GM19467 (cell line): ENCODE measurements at regions not wholly inside any gene's neighbourhood (a gene's known extent, or its start where the extent isn't known, plus 50 kb on each side); places are given as distances from the start of the nearest gene placed in this dataset.

ENCODE experiments used
- ATAC-seq: cut with Tn5 transposase; IDR thresholded peaks from one replicate; pipeline ENCODE4 v1.9.1; 2021; ENCODE audit warnings: mild to moderate bottlenecking, moderate library complexity; ENCODE audit not compliant: unreplicated experiment

DNA sequence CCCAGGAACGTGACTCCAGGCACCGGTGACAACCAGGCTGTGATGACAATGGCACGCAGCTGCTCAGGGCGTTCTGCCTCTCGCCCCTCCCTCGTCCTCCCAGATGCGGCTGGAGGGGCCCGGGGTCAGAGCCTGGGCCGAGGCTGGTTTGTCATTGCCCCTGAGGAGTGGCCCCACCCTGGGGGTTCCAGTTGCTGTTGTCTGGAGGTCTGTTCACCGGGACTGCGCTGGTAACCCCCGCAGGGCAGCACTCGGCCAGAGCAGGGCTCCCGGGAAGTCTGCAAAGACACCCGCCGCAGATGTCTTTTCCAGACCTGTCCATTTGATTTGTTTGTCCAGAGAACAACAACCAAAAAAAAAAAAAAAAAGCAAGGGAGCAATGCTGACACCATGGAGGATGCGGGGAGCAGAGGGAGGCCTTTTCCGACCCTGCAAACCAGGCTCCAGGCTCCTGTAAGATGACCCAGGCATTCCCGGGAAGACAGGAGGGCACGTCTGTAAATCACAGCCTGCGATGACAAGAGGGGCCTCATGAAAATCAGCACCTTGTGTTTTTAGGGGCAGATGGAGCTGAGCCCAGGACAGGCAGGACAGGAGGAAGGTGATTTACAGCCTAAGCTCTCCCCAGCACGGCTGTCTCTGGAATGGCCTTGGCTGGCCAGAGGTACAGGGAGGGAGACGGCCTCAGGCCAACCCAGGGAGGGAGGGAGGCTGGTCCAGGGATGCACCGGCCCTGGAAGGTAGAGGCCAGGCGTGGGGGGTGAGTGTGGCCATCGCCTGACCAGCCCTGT, 189.3 kb downstream of the ERMARD start:
- no peak for ATAC-seq

DNA sequence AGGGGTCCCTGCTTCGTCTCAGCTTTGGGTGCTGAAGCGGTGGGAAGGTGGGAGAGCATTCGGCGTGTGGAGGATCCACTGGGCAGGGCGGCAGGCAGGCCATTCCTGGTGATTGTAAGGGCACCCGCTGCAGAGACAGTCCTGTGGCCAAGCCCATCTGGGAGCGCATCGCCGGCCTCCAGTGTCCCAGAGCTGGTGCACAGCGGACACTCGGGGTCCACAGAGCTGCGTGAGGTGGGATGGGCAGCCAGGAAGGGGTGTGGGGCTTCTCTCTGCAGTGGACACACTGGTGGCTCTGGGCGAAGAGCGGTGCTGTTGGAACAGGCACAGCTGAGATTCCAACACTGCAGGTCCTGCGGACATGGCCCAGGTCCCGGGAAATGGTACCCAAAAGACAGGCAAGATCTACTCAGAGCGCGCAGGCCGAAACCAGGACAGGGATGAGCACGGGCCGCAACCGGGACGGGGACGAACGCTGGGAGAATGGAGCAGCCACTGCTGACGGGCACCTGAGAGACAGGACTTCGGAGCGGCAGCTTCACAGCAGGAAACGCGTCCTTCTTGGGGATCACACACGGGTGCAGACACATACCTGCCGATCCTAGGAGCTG, 188.2 kb downstream of the ERMARD start:
- no peak for ATAC-seq

DNA sequence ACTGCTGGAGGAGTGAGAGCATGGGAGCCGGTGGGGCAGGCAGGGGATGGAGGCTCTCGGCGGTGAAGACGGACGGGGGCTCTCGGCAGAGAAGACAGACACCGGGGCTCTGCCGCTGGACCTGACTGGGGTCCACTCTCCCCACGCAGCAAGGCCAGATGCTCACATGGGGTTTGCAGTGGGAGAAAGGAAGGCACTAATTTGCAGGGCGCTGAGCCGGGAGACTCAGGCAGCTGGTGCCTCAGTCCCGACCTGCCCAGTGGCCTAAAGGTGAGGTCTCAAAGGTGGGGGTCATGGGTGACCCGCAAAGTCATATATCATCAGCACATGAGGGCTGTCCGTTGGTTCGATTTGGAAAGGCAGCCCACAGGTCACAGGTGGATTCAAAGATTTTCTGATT, 187.3 kb downstream of the ERMARD start:
- ATAC-seq, result no peak

DNA sequence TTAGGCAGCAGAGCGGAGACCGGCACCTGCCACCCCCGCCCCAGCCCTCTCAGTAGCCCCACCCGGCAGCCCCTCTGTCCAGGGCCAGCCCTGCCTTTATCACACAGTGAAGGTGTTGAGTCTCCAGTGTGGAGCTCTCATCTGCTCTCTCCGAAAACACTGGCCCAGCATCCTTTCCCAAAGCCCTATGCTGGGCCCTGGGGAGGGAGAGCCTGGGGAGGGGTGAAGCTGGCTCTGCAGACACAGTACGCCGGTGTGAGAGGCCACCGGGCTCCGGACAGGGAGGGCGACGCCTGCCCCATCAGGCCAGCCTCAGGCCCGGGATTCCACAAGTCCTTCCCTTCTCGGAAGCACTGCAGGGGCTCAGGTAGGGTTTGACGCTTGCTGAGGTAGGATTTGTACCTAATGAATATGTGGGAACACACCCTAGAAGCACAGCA, 186.9 kb downstream of the ERMARD start:
- ATAC-seq, result no peak

DNA sequence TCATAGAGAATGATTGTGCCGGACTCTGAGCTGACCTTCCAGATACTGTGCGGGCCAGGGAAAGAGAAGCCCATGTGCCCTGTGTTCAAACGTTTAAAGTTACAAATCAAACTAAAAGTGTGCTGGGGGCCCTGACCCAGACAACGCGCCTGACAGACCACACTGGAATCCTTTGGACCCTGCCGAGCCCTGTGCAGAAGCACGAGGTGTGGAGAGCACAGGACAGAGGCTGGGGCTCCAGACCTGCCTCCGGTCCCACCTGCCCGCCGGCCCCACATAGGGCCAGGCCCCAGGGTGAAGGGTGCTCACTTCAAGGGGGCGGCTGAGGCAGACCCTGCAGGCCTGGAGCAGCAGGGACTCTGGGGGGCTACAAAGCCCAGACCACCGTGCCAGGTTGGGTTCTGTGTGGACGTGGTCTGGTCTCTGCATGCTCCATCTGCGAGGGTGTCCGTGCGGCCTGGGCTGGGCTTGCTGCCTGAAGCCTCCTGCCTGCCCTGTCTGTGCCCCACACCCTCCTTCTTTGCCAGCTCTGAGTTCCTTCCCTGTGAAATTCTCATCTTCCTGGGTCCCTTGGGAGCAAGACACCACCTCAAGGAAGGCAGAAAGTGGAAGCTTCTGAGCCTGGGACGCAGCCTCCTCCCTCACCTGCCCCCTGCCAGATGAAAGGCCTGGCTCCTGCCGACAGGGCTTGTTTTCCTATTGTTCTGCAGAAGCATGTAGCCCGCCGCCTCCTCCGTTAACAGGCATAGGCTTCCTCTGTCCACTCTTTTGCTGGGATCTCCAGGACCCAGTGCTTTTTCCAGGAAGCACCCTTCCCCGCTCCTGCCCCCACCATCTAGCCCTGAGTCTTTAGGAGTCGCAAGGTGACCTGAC, 186.2 kb downstream of the ERMARD start:
- no peak for ATAC-seq

DNA sequence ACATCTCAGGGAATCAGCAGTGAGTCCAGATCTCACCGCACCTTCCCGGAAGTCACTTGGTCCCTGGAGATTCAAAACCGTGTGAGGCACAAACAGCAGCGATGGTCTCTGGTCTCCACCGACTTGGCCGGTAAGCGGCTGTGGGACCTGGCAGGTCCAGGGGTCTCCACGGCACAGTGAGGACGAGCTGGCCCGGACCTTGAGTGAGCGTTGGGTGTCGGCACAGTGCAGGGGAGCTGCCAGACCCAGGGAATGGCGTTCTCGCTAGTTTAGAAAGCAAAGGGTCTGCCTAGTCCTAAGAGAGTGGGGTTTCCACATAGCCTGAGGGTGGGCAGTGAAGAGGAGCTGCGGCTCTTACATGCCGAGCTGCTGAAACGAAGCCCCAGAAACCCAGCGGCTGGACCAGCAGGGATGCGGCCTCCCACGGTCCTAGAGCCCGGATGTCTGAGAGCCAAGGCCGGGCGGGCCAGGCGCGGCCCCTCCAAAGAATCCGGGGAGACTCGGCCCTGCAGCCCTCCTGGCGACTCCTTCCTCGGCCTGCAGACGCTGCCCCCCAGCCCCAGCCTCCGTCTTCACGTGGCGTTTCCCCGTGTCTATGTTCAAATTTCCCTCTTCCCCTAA, 185.0 kb downstream of the ERMARD start:
- ATAC-seq, result no peak

DNA sequence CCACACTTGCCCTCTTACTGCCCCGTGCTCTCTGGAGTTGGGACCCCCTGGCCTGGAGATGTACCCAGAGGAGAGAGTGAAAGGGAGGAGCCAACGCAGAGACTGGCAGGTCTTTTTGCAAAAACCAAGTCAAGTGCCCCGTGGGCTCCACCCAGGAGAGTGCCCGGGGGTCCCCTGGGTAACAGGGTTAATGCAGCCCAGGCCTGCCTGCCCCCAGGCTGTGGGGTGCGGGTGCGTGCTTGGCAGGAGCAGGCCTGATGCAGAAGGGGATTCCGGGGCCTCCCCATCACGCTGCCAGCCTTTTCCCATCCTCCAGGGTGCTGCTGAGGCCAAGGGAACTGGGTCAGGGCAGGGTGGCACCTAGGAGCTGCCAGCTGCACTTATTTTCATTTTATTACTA, 184.4 kb downstream of the ERMARD start:
- ATAC-seq, result no peak

DNA sequence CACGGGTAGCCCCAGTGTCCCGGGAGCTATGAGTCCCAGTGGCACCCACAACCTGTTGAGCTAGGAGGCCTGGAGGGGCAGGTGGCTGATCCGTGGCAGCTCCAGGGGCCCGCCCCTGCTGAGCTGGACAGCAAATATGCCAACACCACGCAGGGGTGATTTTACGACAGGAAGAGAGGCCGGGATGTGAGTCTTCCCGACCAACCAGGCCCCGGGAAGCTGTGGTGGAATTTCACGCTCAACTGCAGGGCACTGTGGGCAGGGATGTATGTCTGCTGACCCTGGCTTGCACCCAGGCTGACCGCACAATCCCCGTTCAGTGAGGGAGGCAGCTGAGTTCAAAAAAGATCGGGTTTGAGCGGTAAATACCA, 183.9 kb downstream of the ERMARD start:
- no peak for ATAC-seq

DNA sequence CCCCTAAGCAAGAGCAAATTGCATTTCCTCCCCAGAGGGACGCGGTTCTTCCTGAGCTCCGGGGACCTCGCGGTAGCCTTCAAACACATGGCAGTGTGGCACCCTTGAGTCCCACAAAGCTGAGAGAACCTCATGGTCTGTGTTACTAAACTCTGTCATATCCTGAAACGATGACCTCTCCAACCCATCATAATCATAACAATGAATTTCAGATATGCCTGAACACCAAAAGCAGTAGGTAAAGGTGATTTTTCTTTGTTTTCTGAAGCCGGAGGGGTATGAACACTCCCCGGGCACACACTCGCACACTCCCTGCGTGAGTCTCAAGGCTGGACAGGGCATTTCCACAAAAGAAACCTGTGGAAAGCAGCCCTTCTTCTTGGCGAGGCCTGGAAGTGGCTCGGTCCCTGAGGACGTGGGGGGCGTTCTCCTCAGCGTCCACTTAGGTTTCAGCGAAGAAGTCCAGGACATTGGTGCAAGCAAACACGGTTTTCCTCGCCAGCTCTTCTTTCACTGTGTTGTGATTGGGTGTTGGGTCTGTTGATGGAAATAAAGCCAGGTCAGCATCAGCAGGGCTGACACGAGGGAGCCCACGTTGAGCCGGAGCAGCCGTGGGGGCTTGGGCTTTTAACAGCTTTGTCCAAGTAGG, 183.4 kb downstream of the ERMARD start:
- ATAC-seq, result no peak

DNA sequence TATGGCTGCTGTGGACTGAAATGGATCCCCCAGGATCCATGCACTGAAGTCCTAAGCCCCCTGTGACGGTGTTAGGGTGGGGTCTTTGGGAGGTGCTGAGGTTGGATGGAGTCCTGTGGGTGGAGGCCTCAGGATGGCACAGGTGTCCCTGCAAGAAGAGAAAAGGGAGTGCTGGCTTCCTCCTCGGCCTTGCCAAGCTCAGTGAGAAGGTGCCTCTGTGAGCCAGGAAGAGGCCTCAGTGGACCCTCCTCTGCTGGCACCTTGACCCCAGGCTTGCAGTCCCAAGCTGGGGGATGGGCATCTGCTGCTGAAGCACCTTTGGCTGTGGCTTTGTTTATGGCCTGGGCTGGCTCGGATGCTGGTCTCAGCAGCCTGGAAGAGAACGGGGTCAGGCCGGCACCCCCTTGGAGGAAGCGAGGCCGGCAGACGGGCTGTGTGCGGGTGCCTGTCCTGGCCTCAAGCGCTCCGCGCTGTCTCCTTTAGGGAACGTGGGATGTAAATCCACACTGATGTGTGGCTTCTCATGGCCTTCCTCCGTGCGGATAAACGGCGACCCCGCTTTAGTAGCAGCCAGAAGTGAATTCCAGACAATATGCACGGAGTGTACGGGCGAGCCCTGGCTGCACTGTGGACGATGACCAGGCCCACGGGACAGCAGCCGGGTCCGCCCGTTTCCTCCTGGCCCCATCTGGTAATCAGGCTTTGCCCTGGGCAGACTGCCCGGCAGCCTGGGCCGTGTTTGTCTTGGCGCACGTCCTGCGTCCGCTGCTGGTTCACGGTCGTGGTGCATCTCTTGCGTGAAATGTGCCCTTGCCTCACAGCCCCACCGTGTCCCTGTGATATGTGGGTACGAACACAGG, 182.6 kb downstream of the ERMARD start:
- no peak for ATAC-seq

DNA sequence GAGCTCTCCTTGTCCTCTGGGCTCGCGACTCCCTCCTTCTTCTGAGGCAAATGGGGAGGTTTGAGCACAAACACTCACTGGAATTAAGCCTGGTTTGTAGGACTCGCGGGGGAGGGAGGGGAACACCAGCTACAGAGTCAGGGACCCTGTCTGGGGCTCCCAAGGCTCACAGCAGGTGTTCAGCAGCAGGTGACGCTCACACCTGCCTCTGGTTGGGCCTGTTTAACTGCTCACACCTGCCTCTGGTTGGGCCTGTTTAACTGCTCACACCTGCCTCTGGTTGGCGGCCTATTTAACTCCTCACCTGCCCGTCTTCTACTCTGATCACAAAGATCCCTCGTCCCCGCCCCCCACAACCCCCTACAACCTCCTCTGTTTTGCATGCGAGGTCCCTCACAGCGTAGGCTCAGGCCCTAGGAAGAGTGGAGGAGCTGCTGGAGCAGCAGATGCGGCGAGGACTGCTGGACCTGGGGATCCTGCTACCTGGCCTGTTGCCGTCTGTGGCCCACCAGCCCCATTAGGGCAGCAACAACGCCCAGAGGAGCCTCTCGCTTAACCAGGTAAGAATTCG, 181.9 kb downstream of the ERMARD start:
- no peak for ATAC-seq

DNA sequence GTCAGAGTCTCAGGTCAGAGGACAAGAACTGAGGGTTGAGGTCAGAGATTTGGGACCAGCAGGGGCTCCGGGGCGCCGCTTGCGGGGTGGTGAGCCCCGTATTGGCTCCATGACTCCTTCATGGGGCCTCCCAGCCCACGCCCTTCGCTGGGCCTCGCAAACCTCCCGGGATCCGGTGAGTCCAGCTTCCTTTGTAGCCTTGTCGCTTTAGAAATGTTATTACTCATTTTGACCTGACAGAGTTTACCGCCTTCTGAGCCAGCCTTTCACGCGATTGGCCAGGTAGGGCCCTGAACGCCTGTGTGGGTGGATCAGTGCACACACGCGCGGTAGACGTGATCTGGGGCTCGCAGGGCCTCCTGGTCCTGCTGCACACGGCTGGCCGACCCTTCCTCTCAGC, 181.1 kb downstream of the ERMARD start:
- no peak for ATAC-seq

DNA sequence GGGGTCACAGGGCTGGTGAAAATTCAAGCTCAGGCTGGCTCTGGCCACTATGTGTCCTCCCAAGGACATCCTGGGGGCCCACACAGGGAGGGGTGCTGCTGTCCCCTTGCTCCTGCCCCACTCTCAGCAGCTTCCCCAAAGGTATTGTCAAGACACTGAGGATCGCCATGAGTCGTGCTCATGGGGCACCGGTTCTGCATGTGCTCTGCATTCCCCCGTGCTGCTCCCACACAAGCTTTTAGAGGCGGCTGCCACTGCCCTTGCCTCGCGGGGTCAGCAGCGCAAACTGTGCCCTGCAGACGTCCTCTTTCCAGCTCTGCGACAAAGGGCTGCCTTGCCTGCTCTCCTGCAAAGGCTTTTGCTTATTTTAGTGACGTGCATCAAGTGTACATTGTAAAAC, 179.8 kb downstream of the ERMARD start:
- no peak for ATAC-seq

DNA sequence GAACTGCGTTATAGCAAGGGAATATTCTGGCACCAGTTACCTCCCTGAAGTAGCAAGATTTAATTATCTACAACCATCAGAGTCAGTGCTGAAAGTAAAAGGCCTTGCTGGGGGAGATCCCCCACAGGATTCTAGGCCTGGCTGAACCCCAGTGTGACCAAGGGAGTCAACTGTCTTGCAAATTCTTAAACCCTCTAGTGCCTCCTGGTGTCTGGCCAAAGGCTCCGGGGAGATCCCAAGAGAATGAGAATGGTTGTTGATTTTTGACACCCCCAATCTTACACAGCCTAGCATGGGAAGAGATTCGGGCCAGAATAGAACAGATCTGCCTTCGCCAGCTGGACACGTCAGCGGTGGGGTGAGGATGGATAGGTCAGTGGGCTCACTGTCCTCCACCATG, 179.4 kb downstream of the ERMARD start:
- no peak for ATAC-seq

DNA sequence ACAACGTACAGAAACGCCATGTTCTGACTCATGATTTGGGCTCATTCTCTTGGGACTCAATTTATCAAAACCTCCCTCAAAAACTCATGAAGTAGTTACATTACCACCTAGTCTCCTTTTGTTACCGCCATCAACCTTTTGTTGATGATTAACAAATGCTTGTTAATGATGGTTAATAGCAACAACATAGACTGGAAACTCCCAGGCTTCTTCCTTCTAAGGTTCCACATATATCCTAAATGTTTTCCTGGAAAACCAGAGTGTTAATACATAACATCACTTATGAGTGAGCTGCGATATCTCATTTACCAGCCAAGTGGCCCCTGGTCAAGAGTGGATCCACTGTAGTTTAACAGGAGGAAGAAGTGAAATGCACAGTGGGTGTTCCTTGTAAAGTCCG, 176.3 kb downstream of the ERMARD start:
- no peak for ATAC-seq

DNA sequence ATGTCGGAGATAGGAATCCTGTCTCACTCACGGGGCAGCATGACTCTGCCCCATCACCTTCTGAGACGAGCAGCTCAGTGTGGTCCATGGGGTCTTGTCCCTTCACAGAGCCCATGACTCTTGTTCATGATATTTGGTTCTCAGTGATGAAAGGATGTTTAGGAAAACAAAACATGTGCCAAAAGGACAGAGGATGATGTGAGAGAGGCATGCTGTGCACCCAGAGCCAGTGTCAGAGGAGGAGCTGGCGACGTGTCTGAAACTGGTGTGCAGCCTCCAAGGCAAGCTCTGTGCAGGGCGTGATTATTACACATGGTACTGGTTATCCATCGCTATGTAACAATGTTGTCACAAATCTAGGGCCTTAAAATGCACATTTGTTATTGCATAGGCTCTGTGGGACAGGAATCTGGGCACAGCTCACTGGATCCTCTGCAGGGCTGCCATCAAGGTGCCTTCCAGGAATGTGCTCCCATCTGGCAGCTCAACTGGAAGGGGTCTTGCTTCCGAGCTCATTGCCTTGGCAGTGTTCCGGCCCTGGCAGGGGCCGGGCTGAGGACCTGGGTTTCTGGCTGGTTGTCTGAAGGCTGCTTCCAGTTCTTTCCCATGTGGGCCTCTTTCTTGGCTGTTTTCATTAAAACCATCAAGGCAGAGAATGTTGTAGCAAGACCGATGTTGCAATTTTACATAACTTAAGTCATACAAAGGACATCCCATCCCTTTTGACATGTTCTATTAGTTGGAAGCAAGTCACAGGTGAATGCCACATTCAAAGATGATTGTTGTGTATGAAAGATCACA, 175.4 kb downstream of the ERMARD start:
- no peak for ATAC-seq

DNA sequence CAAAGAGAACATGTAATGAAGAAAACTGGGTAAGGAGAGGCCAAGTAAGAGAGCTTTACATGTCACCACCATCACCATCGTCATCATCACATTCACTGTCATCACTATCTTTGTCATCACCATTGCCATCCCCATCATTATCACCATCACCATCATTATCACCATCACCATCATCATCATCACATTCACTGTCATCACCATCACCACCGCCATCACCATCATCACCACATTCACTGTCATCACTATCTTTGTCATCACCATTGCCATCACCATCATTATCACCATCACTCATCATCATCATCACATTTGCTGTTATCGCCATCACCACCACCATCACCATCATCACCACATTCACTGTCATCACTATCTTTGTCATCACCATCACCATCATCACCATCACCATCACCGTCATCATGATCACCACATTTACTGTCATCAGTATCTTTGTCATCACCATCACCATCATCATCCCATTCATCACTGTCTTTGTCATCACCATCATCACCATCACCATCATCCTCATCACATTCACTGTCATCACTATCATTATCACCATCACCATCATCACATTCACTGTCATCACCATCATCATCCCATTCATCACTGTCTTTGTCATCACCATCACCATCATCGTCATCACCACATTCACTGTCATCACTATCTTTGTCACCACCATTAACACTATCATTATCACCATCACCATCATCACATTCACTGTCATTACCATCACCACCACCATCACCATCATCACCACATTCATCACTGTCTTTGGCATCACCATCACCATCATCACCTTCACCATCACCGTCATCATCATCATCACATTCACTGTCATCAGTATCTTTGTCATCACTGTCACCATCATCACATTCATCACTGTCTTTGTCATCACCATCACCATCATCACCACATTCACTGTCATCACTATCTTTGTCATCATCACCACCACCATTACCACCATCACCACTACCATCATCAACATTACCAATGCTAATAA, 172.3 kb downstream of the ERMARD start:
- ATAC-seq, result no peak
